ENCODE measurements at regions not wholly inside any gene's neighbourhood (a gene's known extent, or its start where the extent isn't known, plus 50 kb on each side); places are given as distances from the start of the nearest gene placed in this dataset.
"Not testable (repeated sequence)": the region's sequence is repeated elsewhere in the genome, so short reads cannot be mapped to it uniquely, and the experiment has no call there.

DNA sequence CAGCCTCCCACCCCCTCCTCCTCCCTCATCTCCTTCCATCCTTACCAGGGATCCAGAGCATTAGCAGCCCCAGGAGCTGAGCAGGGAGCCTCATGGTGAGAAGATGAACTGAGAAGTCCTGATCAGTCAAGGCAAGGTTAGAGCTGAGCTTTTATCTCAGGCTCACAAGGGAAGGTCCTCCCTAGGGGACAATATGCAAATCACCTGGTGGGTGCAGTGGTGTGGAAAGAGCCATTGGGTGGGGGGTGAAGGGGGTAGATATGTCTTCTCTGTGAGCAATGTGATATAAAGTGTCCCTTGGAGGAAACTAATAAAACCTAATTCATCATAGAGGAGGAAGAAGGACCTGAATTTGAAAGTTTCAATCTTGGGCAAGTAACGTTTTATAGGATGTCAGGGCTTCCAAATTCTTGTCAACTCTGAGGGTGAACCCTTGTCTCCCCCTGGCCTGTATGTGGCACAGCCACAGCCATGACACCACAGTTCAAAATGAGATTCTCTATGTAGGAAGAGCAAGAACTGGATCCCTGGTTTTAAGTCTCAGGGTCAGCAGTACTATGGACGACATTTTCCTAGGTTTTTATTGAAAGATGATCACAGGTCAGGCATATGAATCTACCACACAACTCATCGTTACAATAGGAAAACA lies 543.5 kb downstream of the RPIA start:
- TF ChIP-seq POLR2A, EP300, POLR2AphosphoS5 (IDR thresholded peaks at IDR 0.05): not testable (repeated sequence)
- TF ChIP-seq, protein P1, sequence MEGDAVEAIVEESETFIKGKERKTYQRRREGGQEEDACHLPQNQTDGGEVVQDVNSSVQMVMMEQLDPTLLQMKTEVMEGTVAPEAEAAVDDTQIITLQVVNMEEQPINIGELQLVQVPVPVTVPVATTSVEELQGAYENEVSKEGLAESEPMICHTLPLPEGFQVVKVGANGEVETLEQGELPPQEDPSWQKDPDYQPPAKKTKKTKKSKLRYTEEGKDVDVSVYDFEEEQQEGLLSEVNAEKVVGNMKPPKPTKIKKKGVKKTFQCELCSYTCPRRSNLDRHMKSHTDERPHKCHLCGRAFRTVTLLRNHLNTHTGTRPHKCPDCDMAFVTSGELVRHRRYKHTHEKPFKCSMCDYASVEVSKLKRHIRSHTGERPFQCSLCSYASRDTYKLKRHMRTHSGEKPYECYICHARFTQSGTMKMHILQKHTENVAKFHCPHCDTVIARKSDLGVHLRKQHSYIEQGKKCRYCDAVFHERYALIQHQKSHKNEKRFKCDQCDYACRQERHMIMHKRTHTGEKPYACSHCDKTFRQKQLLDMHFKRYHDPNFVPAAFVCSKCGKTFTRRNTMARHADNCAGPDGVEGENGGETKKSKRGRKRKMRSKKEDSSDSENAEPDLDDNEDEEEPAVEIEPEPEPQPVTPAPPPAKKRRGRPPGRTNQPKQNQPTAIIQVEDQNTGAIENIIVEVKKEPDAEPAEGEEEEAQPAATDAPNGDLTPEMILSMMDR (IDR thresholded peaks at IDR 0.05) = not testable (repeated sequence)
